Glomerular visceral epithelial cell (primary cell): ENCODE measurements at regions not wholly inside any gene's neighbourhood (a gene's known extent, or its start where the extent isn't known, plus 50 kb on each side); places are given as distances from the start of the nearest gene placed in this dataset.
"Not testable (repeated sequence)": the region's sequence is repeated elsewhere in the genome, so short reads cannot be mapped to it uniquely, and the experiment has no call there.

Experiments used
- DNase-seq: peaks from one replicate; pipeline ENCODE4 v3.0.0-alpha.2; 2016; ENCODE audit errors: extremely low spot score

- DNase-seq = no peak
Measured at GRCh38 chr4:148955564-148956297, 513.5 kb upstream of the NR3C2 start.

- DNase-seq = no peak
Measured at GRCh38 chr4:148954011-148954749, 512.0 kb upstream of the NR3C2 start.

GRCh38 chr4:148951346-148951745 is 509.1 kb upstream of the NR3C2 start:
- DNase-seq = no peak

- no peak for DNase-seq
Measured at GRCh38 chr4:148946271-148946670, 504.1 kb upstream of the NR3C2 start.

- DNase-seq = no peak
Measured at GRCh38 chr4:148944839-148945219, 502.6 kb upstream of the NR3C2 start.

GRCh38 chr4:148944136-148944838 is 502.1 kb upstream of the NR3C2 start:
- DNase-seq = no peak

- no peak for DNase-seq
Measured at GRCh38 chr4:148934926-148935578, 492.8 kb upstream of the NR3C2 start.

- DNase-seq = peak; percentile 57
Measured at GRCh38 chr4:148926276-148927260, 484.4 kb upstream of the NR3C2 start.

GRCh38 chr4:148923881-148924280 is 481.7 kb upstream of the NR3C2 start:
- no peak for DNase-seq

GRCh38 chr4:148922497-148922896 is 480.3 kb upstream of the NR3C2 start:
- DNase-seq = no peak

- DNase-seq = no peak
Measured at GRCh38 chr4:148914734-148915133, 472.5 kb upstream of the NR3C2 start.

GRCh38 chr4:148914301-148914700 is 472.1 kb upstream of the NR3C2 start:
- no peak for DNase-seq

- no peak for DNase-seq
Measured at GRCh38 chr4:148903388-148903787, 461.2 kb upstream of the NR3C2 start.

- no peak for DNase-seq
Measured at GRCh38 chr4:148901075-148901705, 459.0 kb upstream of the NR3C2 start.

GRCh38 chr4:148898139-148898538 is 455.9 kb upstream of the NR3C2 start:
- DNase-seq = not testable (repeated sequence)

GRCh38 chr4:148893095-148893494 is 450.9 kb upstream of the NR3C2 start:
- DNase-seq = peak; percentile 65

- DNase-seq = no peak
Measured at GRCh38 chr4:148883891-148884290, 441.7 kb upstream of the NR3C2 start.

GRCh38 chr4:148883435-148883834 is 441.2 kb upstream of the NR3C2 start:
- DNase-seq = no peak

GRCh38 chr4:148881860-148882643 is 439.8 kb upstream of the NR3C2 start:
- no peak for DNase-seq

GRCh38 chr4:148874331-148874730 is 432.1 kb upstream of the NR3C2 start:
- no peak for DNase-seq
